HEK293 (cell line): ENCODE measurements at regions not wholly inside any gene's neighbourhood (a gene's known extent, or its start where the extent isn't known, plus 50 kb on each side); places are given as distances from the start of the nearest gene placed in this dataset.

Source experiments
- CTCF ChIA-PET: fragments of 350-600 bp; formaldehyde crosslinking; extraction: SDS; loops from one replicate; lab custom pipeline; 2021; ENCODE audit warnings: antibody characterized with exemption; lab: Yijun Ruan, JAX
- POLR2A ChIA-PET: fragments of 300-600 bp; formaldehyde crosslinking; extraction: SDS; loops from one replicate; lab custom pipeline; 2020; ENCODE audit warnings: antibody characterized with exemption, inconsistent platforms; lab: Yijun Ruan, JAX
- H3K27ac ChIP-seq: fragments of 200-500 bp; sonication (Bioruptor generic); 2 replicates; pipeline ENCODE4 v1.5.1; 2014; ENCODE audit warnings: low read depth, low read length, control low read depth, inconsistent platforms; ENCODE audit errors: extremely low read depth
- H3K36me3 ChIP-seq, 2 experiments: fragments of 200-500 bp in 1 of 2; sonication (Bioruptor generic) in 1 of 2; 1 replicate in 1 of 2; 2 replicates in 1 of 2; pipeline ENCODE4 v1.5.1; 2014 to 2017; ENCODE audit warnings: inconsistent platforms in 2 of 2, low read length in 2 of 2; ENCODE audit not compliant: control insufficient read depth in 2 of 2, insufficient read depth in 1 of 2
- H3K4me1 ChIP-seq: fragments of 200-500 bp; sonication (Bioruptor generic); 2 replicates; pipeline ENCODE4 v1.5.1; 2014; ENCODE audit warnings: mild to moderate bottlenecking, low read length, inconsistent platforms; ENCODE audit not compliant: control insufficient read depth, insufficient read depth
- H3K4me3 ChIP-seq: 2 replicates; pipeline ENCODE4 v1.5.1; 2011; ENCODE audit warnings: low read depth, mild to moderate bottlenecking, control low read depth, low read length, moderate library complexity
- H3K9me3 ChIP-seq: fragments of 200-500 bp; sonication (Bioruptor generic); 2 replicates; pipeline ENCODE4 v1.5.1; 2014; ENCODE audit warnings: low read depth, low read length, inconsistent platforms; ENCODE audit not compliant: control insufficient read depth, insufficient read depth
- BCL11A ChIP-seq: fragments of 450-650 bp; formaldehyde crosslinking; IDR thresholded peaks from 2 replicates; pipeline ENCODE4 v1.5.1; 2016; ENCODE audit warnings: low read depth, missing biosample characterization, missing genetic modification characterization
- HOXC10 ChIP-seq: sonication (generic); formaldehyde crosslinking; IDR thresholded peaks from 2 replicates; pipeline ENCODE4 v1.8.1; 2023; ENCODE audit warnings: mild to moderate bottlenecking, missing genetic modification reagents
- PBX3 ChIP-seq: sonication (generic); formaldehyde crosslinking; IDR thresholded peaks from 2 replicates; pipeline ENCODE4 v1.8.1; 2022; ENCODE audit warnings: mild to moderate bottlenecking, moderate library complexity, missing genetic modification reagents
- REPIN1 ChIP-seq: fragments of 450-650 bp; formaldehyde crosslinking; IDR thresholded peaks from 2 replicates; pipeline ENCODE4 v1.5.1; 2017; ENCODE audit warnings: missing biosample characterization, missing genetic modification characterization, low read depth
- ZBTB21 ChIP-seq: fragments of 450-650 bp; formaldehyde crosslinking; IDR thresholded peaks from 2 replicates; pipeline ENCODE4 v1.5.1; 2017; ENCODE audit warnings: missing biosample characterization, missing genetic modification characterization
- ZBTB49 ChIP-seq: fragments of 450-650 bp; formaldehyde crosslinking; IDR thresholded peaks from 2 replicates; pipeline ENCODE4 v1.5.1; 2016; ENCODE audit warnings: missing biosample characterization, missing genetic modification characterization, low read depth
- ZNF146 ChIP-seq: fragments of 450-650 bp; formaldehyde crosslinking; IDR thresholded peaks from 2 replicates; pipeline ENCODE4 v1.5.1; 2016; ENCODE audit warnings: missing biosample characterization, missing genetic modification characterization
- ZNF148 ChIP-seq: fragments of 450-650 bp; formaldehyde crosslinking; IDR thresholded peaks from 2 replicates; pipeline ENCODE4 v1.5.0; 2017; ENCODE audit warnings: missing biosample characterization, missing genetic modification characterization, borderline replicate concordance
- ZNF155 ChIP-seq: fragments of 450-650 bp; formaldehyde crosslinking; IDR thresholded peaks from 2 replicates; pipeline ENCODE4 v1.5.1; 2016; ENCODE audit warnings: missing biosample characterization, missing genetic modification characterization
- ZNF169 ChIP-seq: fragments of 450-650 bp; formaldehyde crosslinking; IDR thresholded peaks from 2 replicates; pipeline ENCODE4 v1.5.1; 2016; ENCODE audit warnings: missing biosample characterization, missing genetic modification characterization
- ZNF211 ChIP-seq: fragments of 450-650 bp; formaldehyde crosslinking; IDR thresholded peaks from 2 replicates; pipeline ENCODE4 v1.5.1; 2016; ENCODE audit warnings: low read depth, missing biosample characterization, missing genetic modification characterization
- ZNF248 ChIP-seq: fragments of 450-650 bp; formaldehyde crosslinking; IDR thresholded peaks from 2 replicates; pipeline ENCODE4 v1.5.1; 2017; ENCODE audit warnings: missing biosample characterization, missing genetic modification characterization
- ZNF266 ChIP-seq: fragments of 450-650 bp; formaldehyde crosslinking; IDR thresholded peaks from 2 replicates; pipeline ENCODE4 v1.5.1; 2016; ENCODE audit warnings: missing biosample characterization, missing genetic modification characterization, low read depth
- ZNF354C ChIP-seq: fragments of 450-650 bp; formaldehyde crosslinking; IDR thresholded peaks from 2 replicates; pipeline ENCODE4 v1.5.1; 2016; ENCODE audit warnings: missing biosample characterization, missing genetic modification characterization, low read depth, borderline replicate concordance
- ZNF514 ChIP-seq: fragments of 450-650 bp; formaldehyde crosslinking; IDR thresholded peaks from 2 replicates; pipeline ENCODE4 v1.5.1; 2016; ENCODE audit warnings: missing biosample characterization, missing genetic modification characterization
- ZNF571 ChIP-seq: fragments of 450-650 bp; formaldehyde crosslinking; IDR thresholded peaks from 2 replicates; pipeline ENCODE4 v1.5.0; 2017; ENCODE audit warnings: missing biosample characterization, missing genetic modification characterization
- ZNF629 ChIP-seq: fragments of 450-650 bp; formaldehyde crosslinking; IDR thresholded peaks from 2 replicates; pipeline ENCODE4 v1.5.1; 2017; ENCODE audit warnings: missing biosample characterization, missing genetic modification characterization
- ZNF701 ChIP-seq: fragments of 450-650 bp; formaldehyde crosslinking; IDR thresholded peaks from 2 replicates; pipeline ENCODE4 v1.5.1; 2016; ENCODE audit warnings: missing biosample characterization, missing genetic modification characterization
- ZSCAN5A ChIP-seq: fragments of 450-650 bp; formaldehyde crosslinking; IDR thresholded peaks from 2 replicates; pipeline ENCODE4 v1.5.1; 2016; ENCODE audit warnings: missing biosample characterization, missing genetic modification characterization
- ZXDB ChIP-seq: fragments of 450-650 bp; formaldehyde crosslinking; IDR thresholded peaks from 2 replicates; pipeline ENCODE4 v1.5.1; 2016; ENCODE audit warnings: missing biosample characterization, missing genetic modification characterization

GRCh38 chr3:104536715-104537114 is 830.0 kb upstream of the ALCAM start (continued):
- TF ChIP-seq ZSCAN5A (no peak), ZBTB21 (tag by site-specific recombination) (no peak), ZXDB (tag by site-specific recombination) (no peak), ZNF146 (tag by site-specific recombination) (no peak), ZNF701 (tag by site-specific recombination) (no peak), ZNF155 (tag by site-specific recombination) (no peak)

- H3K4me1 ChIP-seq = no peaks in the 10 kb centered on the region
- H3K27ac ChIP-seq = no peak overlapping the region
- ChIA-PET POLR2A (no interaction called here), CTCF (no interaction called here)
- no peak for TF ChIP-seq BCL11A
- no peak for TF ChIP-seq ZNF514
- TF ChIP-seq ZNF266 = no peak
- no peak for TF ChIP-seq ZNF354C (tag by site-specific recombination)
- no peak for TF ChIP-seq REPIN1 (tag by site-specific recombination)
- H3K4me3 ChIP-seq = no peak overlapping the region
- H3K9me3 ChIP-seq = no peaks in the 10 kb centered on the region
- no peaks in the 10 kb centered on the region for H3K36me3 ChIP-seq
Observed at GRCh38 chr3:104537323-104537722, 829.4 kb upstream of the ALCAM start.

- H3K36me3 ChIP-seq = no peaks in the 10 kb centered on the region
- CTCF ChIA-PET = no interaction called here
- H3K9me3 ChIP-seq = no peaks in the 10 kb centered on the region
- TF ChIP-seq ZNF629 (tag by site-specific recombination) (no peak), ZBTB49 (no peak)
- TF ChIP-seq, all 188 proteins: peak for 0
- POLR2A ChIA-PET = no interaction called here
- no peak overlapping the region for H3K27ac ChIP-seq
- H3K4me1 ChIP-seq = no peaks in the 10 kb centered on the region
- H3K4me3 ChIP-seq = no peak overlapping the region
Observed at GRCh38 chr3:104546301-104546700, 820.4 kb upstream of the ALCAM start.

- H3K4me1 ChIP-seq = no peaks in the 10 kb centered on the region
- POLR2A ChIA-PET = no interaction called here
- H3K27ac ChIP-seq = no peak overlapping the region
- no peak overlapping the region for H3K4me3 ChIP-seq
- CTCF ChIA-PET = no interaction called here
- no peak for TF ChIP-seq ZNF211
- no peaks in the 10 kb centered on the region for H3K9me3 ChIP-seq
- H3K36me3 ChIP-seq = no peaks in the 10 kb centered on the region
Observed at GRCh38 chr3:104547031-104547430, 819.7 kb upstream of the ALCAM start.

GRCh38 chr3:104548401-104548800 is 818.3 kb upstream of the ALCAM start:
- no peaks in the 10 kb centered on the region for H3K36me3 ChIP-seq
- ChIA-PET CTCF (no interaction called here), POLR2A (no interaction called here)
- H3K9me3 ChIP-seq = no peaks in the 10 kb centered on the region
- TF ChIP-seq ZNF248 (tag by site-specific recombination) (no peak), ZNF169 (tag by site-specific recombination) (no peak), PBX3 (CRISPR knock-in tag) (no peak), ZNF571 (tag by site-specific recombination) (no peak), HOXC10 (CRISPR knock-in tag) (no peak), ZNF148 (tag by site-specific recombination) (no peak)
- no peak overlapping the region for H3K27ac ChIP-seq
- no peaks in the 10 kb centered on the region for H3K4me1 ChIP-seq
- no peak overlapping the region for H3K4me3 ChIP-seq
